Activated CD8-positive, alpha-beta memory T cell treated with anti-CD3 and anti-CD28 coated beads for 48 hours (primary cell): ENCODE measurements at regions not wholly inside any gene's neighbourhood (a gene's known extent, or its start where the extent isn't known, plus 50 kb on each side); places are given as distances from the start of the nearest gene placed in this dataset.
"Not testable (repeated sequence)": the region's sequence is repeated elsewhere in the genome, so short reads cannot be mapped to it uniquely, and the experiment has no call there.

ENCODE experiments used
- DNase-seq, 3 experiments: peaks; one replicate each; pipeline ENCODE4 v3.0.0-alpha.2; 2020; ENCODE audit warnings: low read depth in 2 of 3, low spot score in 2 of 3

- no peak for DNase-seq
These were observed 66.0 kb upstream of the VIPR2 start for GRCh38 chr7:159210581-159211235.

- DNase-seq, result no peak
These were observed 64.8 kb upstream of the VIPR2 start for GRCh38 chr7:159209429-159209828.

GRCh38 chr7:159207951-159208350 is 63.3 kb upstream of the VIPR2 start:
- DNase-seq, result no peak

GRCh38 chr7:159207393-159207792 is 62.7 kb upstream of the VIPR2 start:
- DNase-seq, result no peak

- no peak for DNase-seq
These were observed 61.2 kb upstream of the VIPR2 start for GRCh38 chr7:159205833-159206232.

- DNase-seq, result no peak
These were observed 60.0 kb upstream of the VIPR2 start for GRCh38 chr7:159204664-159205063.

- DNase-seq, result not testable (repeated sequence)
These were observed 58.6 kb upstream of the VIPR2 start for GRCh38 chr7:159203253-159203652.

- DNase-seq, result no peak
These were observed 57.2 kb upstream of the VIPR2 start for GRCh38 chr7:159201722-159202330.

GRCh38 chr7:159200421-159200820 is 55.8 kb upstream of the VIPR2 start:
- DNase-seq, result no peak

GRCh38 chr7:159198016-159198724 is 53.5 kb upstream of the VIPR2 start:
- DNase-seq, result no peak

GRCh38 chr7:159197066-159197975 is 52.7 kb upstream of the VIPR2 start:
- peak in 1 of 3 experiments; percentile 3 for DNase-seq

- no peak for DNase-seq
These were observed 51.9 kb upstream of the VIPR2 start for GRCh38 chr7:159196584-159196983.

- DNase-seq, result no peak
These were observed 51.3 kb upstream of the VIPR2 start for GRCh38 chr7:159195946-159196345.
